ENCODE measurements at regions not wholly inside any gene's neighbourhood (a gene's known extent, or its start where the extent isn't known, plus 50 kb on each side); places are given as distances from the start of the nearest gene placed in this dataset.

GRCh38 chr5:8081179-8081578, 212.2 kb downstream of the MTRR start:
- no peaks in the 10 kb centered on the region for H3K36me3 ChIP-seq
- no peak overlapping the region for H3K4me3 ChIP-seq
- no peaks in the 10 kb centered on the region for H3K27me3 ChIP-seq
- no peak for TF ChIP-seq CTCF (IDR thresholded peaks at IDR 0.05)
- H3K4me1 ChIP-seq: no peaks in the 10 kb centered on the region
- no peaks in the 10 kb centered on the region for H3K9me3 ChIP-seq
- intact Hi-C loops (cut with DNase I): no loop called here
- ATAC-seq (no peak), DNase-seq (no peak)
- no peak overlapping the region for H3K27ac ChIP-seq

GRCh38 chr5:8093669-8094068, 224.7 kb downstream of the MTRR start:
- Histone ChIP-seq H3K36me3 (no peaks in the 10 kb centered on the region), H3K4me1 (no peaks in the 10 kb centered on the region), H3K9me3 (no peaks in the 10 kb centered on the region), H3K4me3 (no peak overlapping the region), H3K27me3 (no peaks in the 10 kb centered on the region), H3K27ac (no peak overlapping the region)
- intact Hi-C loops (cut with DNase I): no loop called here
- ATAC-seq (no peak), DNase-seq (no peak)
- no peak for TF ChIP-seq CTCF (IDR thresholded peaks at IDR 0.05)

- no peaks in the 10 kb centered on the region for H3K4me1 ChIP-seq
- ATAC-seq: no peak
- no peaks in the 10 kb centered on the region for H3K9me3 ChIP-seq
Measured at GRCh38 chr5:8094304-8094703, 225.4 kb downstream of the MTRR start.

GRCh38 chr5:8097146-8097545, 228.2 kb downstream of the MTRR start:
- DNase-seq (no peak), ATAC-seq (no peak)
- Histone ChIP-seq H3K4me1 (no peaks in the 10 kb centered on the region), H3K4me3 (no peak overlapping the region), H3K9me3 (no peaks in the 10 kb centered on the region), H3K27ac (no peak overlapping the region), H3K36me3 (no peaks in the 10 kb centered on the region), H3K27me3 (no peaks in the 10 kb centered on the region)
- intact Hi-C loops (cut with DNase I): no loop called here
- TF ChIP-seq CTCF (IDR thresholded peaks at IDR 0.05): no peak

More at GRCh38 chr5:8094304-8094703, 225.4 kb downstream of the MTRR start:
- no peak overlapping the region for H3K4me3 ChIP-seq
- intact Hi-C loops (cut with DNase I): no loop called here
- DNase-seq: no peak
- no peaks in the 10 kb centered on the region for H3K27me3 ChIP-seq
- TF ChIP-seq CTCF (IDR thresholded peaks at IDR 0.05): no peak
- H3K36me3 ChIP-seq: no peaks in the 10 kb centered on the region
- H3K27ac ChIP-seq: no peak overlapping the region

- TF ChIP-seq CTCF (IDR thresholded peaks at IDR 0.05): no peak
- no peaks in the 10 kb centered on the region for H3K27me3 ChIP-seq
- no peaks in the 10 kb centered on the region for H3K4me1 ChIP-seq
- DNase-seq (no peak), ATAC-seq (no peak)
- no peaks in the 10 kb centered on the region for H3K9me3 ChIP-seq
- H3K36me3 ChIP-seq: no peaks in the 10 kb centered on the region
- intact Hi-C loops (cut with DNase I): no loop called here
- no peak overlapping the region for H3K27ac ChIP-seq
- H3K4me3 ChIP-seq: no peak overlapping the region
Measured at GRCh38 chr5:8098081-8098480, 229.1 kb downstream of the MTRR start.

- Histone ChIP-seq H3K4me1 (no peaks in the 10 kb centered on the region), H3K36me3 (no peaks in the 10 kb centered on the region), H3K4me3 (no peak overlapping the region), H3K27me3 (no peaks in the 10 kb centered on the region), H3K9me3 (no peaks in the 10 kb centered on the region), H3K27ac (no peak overlapping the region)
- intact Hi-C loops (cut with DNase I): no loop called here
- no peak for ATAC-seq
- no peak for TF ChIP-seq CTCF (IDR thresholded peaks at IDR 0.05)
- DNase-seq: no peak
Measured at GRCh38 chr5:8102714-8103113, 233.8 kb downstream of the MTRR start.
